Astrocyte (in vitro differentiated cells and primary cell): ENCODE measurements at regions not wholly inside any gene's neighbourhood (a gene's known extent, or its start where the extent isn't known, plus 50 kb on each side); places are given as distances from the start of the nearest gene placed in this dataset.

Experiments
- DNase-seq: peaks from one replicate; pipeline ENCODE4 v3.0.0-alpha.2; 2010; ENCODE audit warnings: low read depth
- FAIRE-seq: peaks from 2 replicates; lab custom pipeline; 2011; peaks lifted over from hg19 to GRCh38; lab: Jason Lieb, UNC
- H2AFZ ChIP-seq: 2 replicates; pipeline ENCODE4 v1.6.0; 2012; ENCODE audit warnings: low read depth, low read length, inconsistent platforms
- H3K27ac ChIP-seq: 2 replicates; pipeline ENCODE4 v1.5.1; 2011; ENCODE audit warnings: low read depth, low read length, inconsistent platforms
- H3K27me3 ChIP-seq: 2 replicates; pipeline ENCODE4 v1.6.0; 2011; ENCODE audit warnings: low read length, inconsistent platforms; ENCODE audit not compliant: insufficient read depth
- H3K36me3 ChIP-seq: 2 replicates; pipeline ENCODE4 v1.5.1; 2011; ENCODE audit warnings: low read length, inconsistent platforms; ENCODE audit not compliant: insufficient read depth
- H3K4me1 ChIP-seq: 2 replicates; pipeline ENCODE4 v1.5.1; 2011; ENCODE audit warnings: low read length, inconsistent platforms; ENCODE audit not compliant: insufficient read depth
- H3K4me2 ChIP-seq: 2 replicates; pipeline ENCODE4 v1.6.0; 2012; ENCODE audit warnings: low read length, inconsistent platforms
- H3K4me3 ChIP-seq: 2 replicates; pipeline ENCODE4 v1.5.1; 2011; ENCODE audit warnings: low read depth, mild to moderate bottlenecking, low read length, inconsistent platforms; ENCODE audit not compliant: insufficient read depth
- H3K79me2 ChIP-seq: 2 replicates; pipeline ENCODE4 v1.6.0; 2012; ENCODE audit warnings: mild to moderate bottlenecking, low read length, inconsistent platforms; ENCODE audit not compliant: insufficient read depth
- H3K9ac ChIP-seq: 2 replicates; pipeline ENCODE4 v1.6.0; 2012; ENCODE audit warnings: mild to moderate bottlenecking, low read length, inconsistent platforms
- H3K9me3 ChIP-seq: 2 replicates; pipeline ENCODE4 v1.5.1; 2012; ENCODE audit warnings: low read depth, mild to moderate bottlenecking, low read length, inconsistent platforms; ENCODE audit not compliant: insufficient read depth
- H4K20me1 ChIP-seq: 2 replicates; pipeline ENCODE4 v1.6.0; 2012; ENCODE audit warnings: low read length, inconsistent platforms; ENCODE audit not compliant: insufficient read depth
- H3K27ac Mint-ChIP-seq: one replicate; pipeline ENCODE4 v1.8.0; 2021; ENCODE audit warnings: mild to moderate bottlenecking, mixed read lengths; ENCODE audit not compliant: unreplicated experiment
- H3K27me3 Mint-ChIP-seq: one replicate; pipeline ENCODE4 v1.8.0; 2021; ENCODE audit warnings: low read depth, mixed read lengths; ENCODE audit not compliant: unreplicated experiment
- H3K36me3 Mint-ChIP-seq: one replicate; pipeline ENCODE4 v1.8.0; 2021; ENCODE audit warnings: low read depth, mixed read lengths; ENCODE audit not compliant: unreplicated experiment
- H3K4me1 Mint-ChIP-seq: one replicate; pipeline ENCODE4 v1.8.0; 2021; ENCODE audit warnings: low read depth, mixed read lengths; ENCODE audit not compliant: unreplicated experiment
- H3K4me3 Mint-ChIP-seq: one replicate; pipeline ENCODE4 v1.8.0; 2021; ENCODE audit warnings: mild to moderate bottlenecking, moderate library complexity, mixed read lengths; ENCODE audit not compliant: unreplicated experiment
- H3K9me3 Mint-ChIP-seq: one replicate; pipeline ENCODE4 v1.8.0; 2021; ENCODE audit warnings: mild to moderate bottlenecking, mixed read lengths; ENCODE audit not compliant: unreplicated experiment
- EZH2 ChIP-seq: IDR thresholded peaks from 2 replicates; pipeline ENCODE4 v1.6.1; 2012; ENCODE audit warnings: mild to moderate bottlenecking, low read length, inconsistent platforms; ENCODE audit not compliant: insufficient read depth
- TF ChIP-seq, protein P1 (sequence below): IDR thresholded peaks from 2 replicates; pipeline ENCODE4 v1.5.1; 2011; ENCODE audit warnings: low read depth, mild to moderate bottlenecking, inconsistent platforms, low read length, moderate library complexity; ENCODE audit not compliant: insufficient read depth

- Histone ChIP-seq H4K20me1 (no peaks in the 10 kb centered on the region), H3K27me3 (no peaks in the 10 kb centered on the region), H3K36me3 (no peaks in the 10 kb centered on the region), H3K27ac (no peak overlapping the region), H3K79me2 (no peaks in the 10 kb centered on the region), H3K4me2 (no peak overlapping the region), H2AFZ (no peak overlapping the region), H3K4me1 (no peaks in the 10 kb centered on the region), H3K9ac (no peak overlapping the region), H3K4me3 (no peak overlapping the region), H3K9me3 (no peaks in the 10 kb centered on the region)
- no peaks in the 10 kb centered on the region for H3K4me1 Mint-ChIP-seq
- no peaks in the 10 kb centered on the region for H3K36me3 Mint-ChIP-seq
- FAIRE-seq = no peak
- no peak for DNase-seq
- TF ChIP-seq, protein P1, sequence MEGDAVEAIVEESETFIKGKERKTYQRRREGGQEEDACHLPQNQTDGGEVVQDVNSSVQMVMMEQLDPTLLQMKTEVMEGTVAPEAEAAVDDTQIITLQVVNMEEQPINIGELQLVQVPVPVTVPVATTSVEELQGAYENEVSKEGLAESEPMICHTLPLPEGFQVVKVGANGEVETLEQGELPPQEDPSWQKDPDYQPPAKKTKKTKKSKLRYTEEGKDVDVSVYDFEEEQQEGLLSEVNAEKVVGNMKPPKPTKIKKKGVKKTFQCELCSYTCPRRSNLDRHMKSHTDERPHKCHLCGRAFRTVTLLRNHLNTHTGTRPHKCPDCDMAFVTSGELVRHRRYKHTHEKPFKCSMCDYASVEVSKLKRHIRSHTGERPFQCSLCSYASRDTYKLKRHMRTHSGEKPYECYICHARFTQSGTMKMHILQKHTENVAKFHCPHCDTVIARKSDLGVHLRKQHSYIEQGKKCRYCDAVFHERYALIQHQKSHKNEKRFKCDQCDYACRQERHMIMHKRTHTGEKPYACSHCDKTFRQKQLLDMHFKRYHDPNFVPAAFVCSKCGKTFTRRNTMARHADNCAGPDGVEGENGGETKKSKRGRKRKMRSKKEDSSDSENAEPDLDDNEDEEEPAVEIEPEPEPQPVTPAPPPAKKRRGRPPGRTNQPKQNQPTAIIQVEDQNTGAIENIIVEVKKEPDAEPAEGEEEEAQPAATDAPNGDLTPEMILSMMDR = no peak
- no peak for TF ChIP-seq EZH2
- H3K27ac Mint-ChIP-seq = no peak overlapping the region
- no peaks in the 10 kb centered on the region for H3K9me3 Mint-ChIP-seq
- no peaks in the 10 kb centered on the region for H3K27me3 Mint-ChIP-seq
- no peak overlapping the region for H3K4me3 Mint-ChIP-seq
Observed at GRCh38 chr2:52916981-52917380, 850.6 kb upstream of the CHAC2 start.

DNA sequence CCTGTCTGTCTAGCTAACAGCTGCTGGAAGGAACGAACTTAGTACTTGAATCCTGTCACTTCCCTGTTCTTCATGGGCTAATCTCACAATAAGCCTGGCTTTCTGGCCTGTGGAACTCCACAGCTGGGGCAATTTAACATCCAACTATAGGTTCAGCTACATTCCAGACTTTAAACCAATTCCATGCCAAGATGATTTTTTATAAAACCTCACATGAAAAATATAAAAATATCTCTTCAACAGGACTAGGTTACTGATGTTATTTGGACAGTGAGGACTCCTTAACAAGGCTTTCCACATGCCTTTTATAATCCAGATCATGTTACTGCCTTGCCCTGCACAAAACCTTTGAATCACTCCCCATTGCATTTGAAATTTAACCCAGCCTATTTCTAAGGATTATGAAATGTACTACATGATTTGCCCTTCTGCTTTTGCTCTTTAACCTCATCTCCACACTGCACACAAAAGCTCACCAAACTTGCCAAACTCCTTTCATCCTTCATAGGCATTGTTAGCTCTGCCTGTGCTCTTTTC is 863.2 kb upstream of the CHAC2 start:
- H3K4me2 ChIP-seq = no peak overlapping the region
- FAIRE-seq (no peak), DNase-seq (no peak)
- Mint-ChIP-seq H3K4me3 (no peak overlapping the region), H3K4me1 (no peaks in the 10 kb centered on the region), H3K27me3 (no peaks in the 10 kb centered on the region), H3K27ac (no peak overlapping the region), H3K9me3 (peaks cover 8% of the 10 kb centered on the region), H3K36me3 (no peaks in the 10 kb centered on the region)
- H3K27ac ChIP-seq = no peak overlapping the region
- no peaks in the 10 kb centered on the region for H3K79me2 ChIP-seq
- no peaks in the 10 kb centered on the region for H3K36me3 ChIP-seq
- H3K4me3 ChIP-seq = no peak overlapping the region
- no peak overlapping the region for H2AFZ ChIP-seq
- H3K9me3 ChIP-seq = no peaks in the 10 kb centered on the region
- H4K20me1 ChIP-seq = no peaks in the 10 kb centered on the region
- H3K27me3 ChIP-seq = no peaks in the 10 kb centered on the region
- no peaks in the 10 kb centered on the region for H3K4me1 ChIP-seq
- TF ChIP-seq, protein P1 = no peak
- no peak for TF ChIP-seq EZH2
- H3K9ac ChIP-seq = no peak overlapping the region

DNA sequence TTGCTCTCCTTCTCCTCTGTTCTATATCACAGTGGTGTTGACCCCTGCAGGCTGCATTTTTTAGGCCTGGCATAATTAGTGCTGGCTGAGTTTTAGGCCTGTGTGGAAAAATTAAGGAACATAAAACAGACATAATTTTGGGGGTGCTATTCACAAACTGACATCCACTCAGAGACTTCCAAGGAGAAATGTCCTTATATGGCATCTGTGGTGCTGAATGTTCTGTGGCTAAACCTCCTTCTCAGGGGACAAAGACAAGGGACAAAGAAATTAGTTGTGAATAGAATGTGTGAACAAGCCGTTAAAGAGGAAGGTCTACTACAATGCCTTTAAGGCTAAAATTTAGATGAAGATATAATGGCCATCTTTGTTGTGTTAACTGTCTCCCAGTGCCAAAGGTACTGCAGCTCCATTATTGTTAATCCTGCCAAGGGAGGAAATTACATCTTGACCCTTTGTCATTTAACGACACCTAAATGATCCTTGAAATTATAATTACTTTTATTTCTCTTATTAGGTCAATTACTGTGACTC is 870.0 kb upstream of the CHAC2 start:
- H3K27me3 ChIP-seq = no peaks in the 10 kb centered on the region
- DNase-seq (no peak), FAIRE-seq (no peak)
- Mint-ChIP-seq H3K4me1 (no peaks in the 10 kb centered on the region), H3K4me3 (no peak overlapping the region), H3K36me3 (no peaks in the 10 kb centered on the region), H3K27ac (no peak overlapping the region), H3K27me3 (no peaks in the 10 kb centered on the region), H3K9me3 (peaks cover 12% of the 10 kb centered on the region)
- no peaks in the 10 kb centered on the region for H4K20me1 ChIP-seq
- no peaks in the 10 kb centered on the region for H3K79me2 ChIP-seq
- H3K36me3 ChIP-seq = no peaks in the 10 kb centered on the region
- H3K4me3 ChIP-seq = no peak overlapping the region
- no peaks in the 10 kb centered on the region for H3K4me1 ChIP-seq
- H2AFZ ChIP-seq = no peak overlapping the region
- no peak overlapping the region for H3K4me2 ChIP-seq
- H3K27ac ChIP-seq = no peak overlapping the region
- no peaks in the 10 kb centered on the region for H3K9me3 ChIP-seq
- TF ChIP-seq, protein P1 = no peak
- H3K9ac ChIP-seq = no peak overlapping the region
